Natural killer cell (primary cell): ENCODE measurements at regions not wholly inside any gene's neighbourhood (a gene's known extent, or its start where the extent isn't known, plus 50 kb on each side); places are given as distances from the start of the nearest gene placed in this dataset.

Experiments used
- ATAC-seq, 3 donors: fragments of 150-1000 bp in 2 of 3; fragments of 200-7000 bp in 1 of 3; cut with Tn5 transposase; 1 replicate in 1 of 3; 2 replicates in 2 of 3; pipeline ENCODE4 v1.10.0; 2021; ENCODE audit warnings: mild to moderate bottlenecking in 2 of 3, moderate library complexity in 2 of 3
- DNase-seq, 2 donors: peaks; one replicate each; pipeline versions ENCODE4 v3.0.0 to v3.0.0-alpha.2; 2013 to 2021; ENCODE audit warnings: mixed read lengths in 1 of 2
- H3K27ac ChIP-seq: one replicate; pipeline ENCODE4 v1.5.1; 2013; ENCODE audit warnings: mild to moderate bottlenecking, low read length
- H3K27me3 ChIP-seq: one replicate; pipeline ENCODE4 v1.6.1; 2013; ENCODE audit warnings: low read length; ENCODE audit not compliant: control insufficient read depth, insufficient read depth
- H3K36me3 ChIP-seq: one replicate; pipeline ENCODE4 v1.6.1; 2013; ENCODE audit warnings: low read length; ENCODE audit not compliant: control insufficient read depth, insufficient read depth
- H3K4me1 ChIP-seq: one replicate; pipeline ENCODE4 v1.6.1; 2013; ENCODE audit warnings: low read length; ENCODE audit not compliant: control insufficient read depth, insufficient read depth
- H3K4me3 ChIP-seq: one replicate; pipeline ENCODE4 v1.5.1; 2013; ENCODE audit warnings: low read length
- H3K9me3 ChIP-seq: one replicate; pipeline ENCODE4 v1.6.1; 2013; ENCODE audit warnings: low read length; ENCODE audit not compliant: control insufficient read depth, insufficient read depth
- H3K27ac Mint-ChIP-seq, 2 donors: one replicate each; pipeline ENCODE4 v1.8.0; 2022; ENCODE audit warnings: mild to moderate bottlenecking in 2 of 2, mixed read lengths in 2 of 2, moderate library complexity in 1 of 2
- H3K27me3 Mint-ChIP-seq, 2 donors: one replicate each; pipeline ENCODE4 v1.8.0; 2022; ENCODE audit warnings: low read depth in 2 of 2, mixed read lengths in 2 of 2
- H3K36me3 Mint-ChIP-seq: one replicate; pipeline ENCODE4 v1.8.0; 2022; ENCODE audit warnings: mixed read lengths
- H3K4me1 Mint-ChIP-seq, 2 donors: one replicate each; pipeline ENCODE4 v1.8.0; 2022; ENCODE audit warnings: mixed read lengths in 2 of 2
- H3K4me3 Mint-ChIP-seq: one replicate; pipeline ENCODE4 v1.8.0; 2022; ENCODE audit warnings: mild to moderate bottlenecking, moderate library complexity, mixed read lengths
- H3K9me3 Mint-ChIP-seq, 2 donors: one replicate each; pipeline ENCODE4 v1.8.0; 2022; ENCODE audit warnings: mixed read lengths in 2 of 2
- CTCF ChIP-seq: fragments of 200-600 bp; IDR thresholded peaks from one replicate; pipeline ENCODE4 v1.8.0; 2022; ENCODE audit warnings: antibody characterized with exemption
- WGBS: methylation state at CpG from one replicate; pipeline ENCODE4 v1.1.7; 2013; ENCODE audit warnings: missing lambda C conversion rate; ENCODE audit not compliant: insufficient coverage; 5-methylcytosine and 5-hydroxymethylcytosine counted together
- intact Hi-C: fragments of 100-400 bp; cut with micrococcal nuclease; formaldehyde crosslinking; loops from one replicate; pipeline ENCODE4 v1.14.2; 2022

- no peak overlapping the region for H3K27ac Mint-ChIP-seq
Observed at GRCh38 chr20:2213401-2213800, 82.4 kb upstream of the TGM3 start.

GRCh38 chr20:2217857-2218539 is 77.8 kb upstream of the TGM3 start:
- Mint-ChIP-seq H3K27ac (no peak overlapping the region), H3K36me3 (peaks cover 6% of the 10 kb centered on the region), H3K9me3 (no peaks in the 10 kb centered on the region), H3K4me3 (no peak overlapping the region), H3K4me1 (no peaks in the 10 kb centered on the region), H3K27me3 (peaks cover 15 to 26% of the 10 kb centered on the region in 2 donors)
- Histone ChIP-seq H3K36me3 (no peaks in the 10 kb centered on the region), H3K4me3 (no peak overlapping the region), H3K27me3 (no peaks in the 10 kb centered on the region), H3K9me3 (no peaks in the 10 kb centered on the region), H3K4me1 (no peaks in the 10 kb centered on the region), H3K27ac (peak overlapping the region; percentile 71)
- 55% methylated on average over 5 of the region's 6 CpGs for WGBS
- peak in 2 of 3 donors; percentile 24 for ATAC-seq
- TF ChIP-seq CTCF: no peak
- intact Hi-C loops: no loop called here
- peak in 1 of 2 donors; percentile 6 for DNase-seq

More at GRCh38 chr20:2213401-2213800, 82.4 kb upstream of the TGM3 start:
- H3K27me3 Mint-ChIP-seq: peaks cover 14 to 33% of the 10 kb centered on the region in 2 donors
- TF ChIP-seq CTCF: no peak
- H3K36me3 Mint-ChIP-seq: no peaks in the 10 kb centered on the region
- no peaks in the 10 kb centered on the region for H3K9me3 Mint-ChIP-seq
- H3K4me1 Mint-ChIP-seq: no peaks in the 10 kb centered on the region
- no peaks in the 10 kb centered on the region for H3K9me3 ChIP-seq
- DNase-seq (no peak), ATAC-seq (no peak)
- H3K4me1 ChIP-seq: no peaks in the 10 kb centered on the region
- WGBS: no CpG with 5 or more reads among the region's 5 CpGs
- H3K4me3 ChIP-seq: no peak overlapping the region
- H3K36me3 ChIP-seq: no peaks in the 10 kb centered on the region
- intact Hi-C loops: no loop called here
- no peaks in the 10 kb centered on the region for H3K27me3 ChIP-seq
- H3K4me3 Mint-ChIP-seq: no peak overlapping the region
- H3K27ac ChIP-seq: no peak overlapping the region

- no peak for ATAC-seq
- Mint-ChIP-seq H3K9me3 (no peaks in the 10 kb centered on the region), H3K4me1 (no peaks in the 10 kb centered on the region), H3K27me3 (peaks cover 14 to 33% of the 10 kb centered on the region in 2 donors), H3K36me3 (peaks cover 6% of the 10 kb centered on the region), H3K4me3 (no peak overlapping the region), H3K27ac (no peak overlapping the region)
- Histone ChIP-seq H3K9me3 (no peaks in the 10 kb centered on the region), H3K27ac (no peak overlapping the region), H3K4me3 (no peak overlapping the region), H3K27me3 (no peaks in the 10 kb centered on the region), H3K36me3 (no peaks in the 10 kb centered on the region), H3K4me1 (no peaks in the 10 kb centered on the region)
- no peak for DNase-seq
- WGBS: 91% methylated on average over 2 of the region's 2 CpGs
- intact Hi-C loops: no loop called here
- no peak for TF ChIP-seq CTCF
Observed at GRCh38 chr20:2219481-2220006, 76.3 kb upstream of the TGM3 start.

GRCh38 chr20:2220298-2220697 is 75.5 kb upstream of the TGM3 start:
- H3K36me3 ChIP-seq: no peaks in the 10 kb centered on the region
- DNase-seq (no peak), ATAC-seq (no peak)
- H3K27me3 ChIP-seq: no peaks in the 10 kb centered on the region
- intact Hi-C loops: no loop called here
- no peaks in the 10 kb centered on the region for H3K4me1 Mint-ChIP-seq
- no peaks in the 10 kb centered on the region for H3K4me1 ChIP-seq
- 74% methylated on average over 2 of the region's 2 CpGs for WGBS
- no peak overlapping the region for H3K4me3 ChIP-seq
- peaks cover 6% of the 10 kb centered on the region for H3K36me3 Mint-ChIP-seq
- TF ChIP-seq CTCF: no peak
- H3K27me3 Mint-ChIP-seq: peaks cover 10 to 34% of the 10 kb centered on the region in 2 donors
- no peak overlapping the region for H3K27ac ChIP-seq
- H3K9me3 Mint-ChIP-seq: no peaks in the 10 kb centered on the region
- H3K27ac Mint-ChIP-seq: no peak overlapping the region
- no peaks in the 10 kb centered on the region for H3K9me3 ChIP-seq
- no peak overlapping the region for H3K4me3 Mint-ChIP-seq
